ENCODE measurements at regions not wholly inside any gene's neighbourhood (a gene's known extent, or its start where the extent isn't known, plus 50 kb on each side); places are given as distances from the start of the nearest gene placed in this dataset.
"Not testable (repeated sequence)": the region's sequence is repeated elsewhere in the genome, so short reads cannot be mapped to it uniquely, and the experiment has no call there.

DNA sequence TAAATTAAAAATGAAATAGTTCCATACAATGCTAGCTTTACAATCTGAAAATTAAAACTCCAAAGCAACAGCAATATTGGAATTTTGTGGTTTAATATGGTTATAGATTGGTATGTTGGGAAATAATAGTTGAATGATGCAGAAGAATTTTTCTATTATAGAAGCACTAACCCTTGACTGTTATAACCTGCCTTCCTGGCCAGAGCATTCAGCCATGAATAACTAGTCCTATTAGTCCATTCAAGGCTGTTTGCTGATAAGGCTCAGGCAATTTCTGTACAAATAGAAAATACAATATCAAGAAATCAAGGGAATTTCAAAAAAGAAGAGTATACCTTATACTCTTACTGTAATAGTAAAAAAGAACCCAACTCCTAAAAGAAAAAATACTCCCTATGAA lies 101.6 kb upstream of the SP4 start:
- H3K36me3 ChIP-seq (ENCODE audit: control insufficient read depth in 1 of 2, insufficient read depth in 2 of 2, low read length in 2 of 2): no peaks in the 10 kb centered on the region

DNA sequence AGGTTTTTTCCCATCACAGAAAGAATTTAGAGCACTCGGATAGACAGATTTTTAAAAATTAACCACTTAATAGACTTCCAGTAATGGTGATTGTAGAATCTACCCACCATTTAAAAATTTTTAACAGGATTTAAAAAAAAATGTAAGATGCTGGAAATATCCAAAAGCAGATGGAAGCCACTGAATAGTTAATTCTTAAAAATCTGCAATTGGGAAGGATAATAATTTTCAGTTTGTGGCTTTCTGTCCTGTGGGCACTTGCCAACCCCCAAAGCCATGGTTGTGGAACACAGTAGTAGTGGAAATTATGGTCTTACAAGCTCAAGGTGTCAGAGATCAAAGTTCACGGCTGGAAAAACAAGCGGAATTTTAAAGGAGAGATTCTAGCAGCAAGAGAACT lies 101.0 kb upstream of the SP4 start:
- H3K36me3 ChIP-seq (ENCODE audit: control insufficient read depth in 1 of 2, insufficient read depth in 2 of 2, low read length in 2 of 2): no peaks in the 10 kb centered on the region
- no peak overlapping the region for H3K27ac ChIP-seq (ENCODE audit: low read depth, low read length)
- H3K9me3 ChIP-seq (ENCODE audit: control insufficient read depth in 1 of 2, low read length in 2 of 2): peaks cover 0 to 5% of the 10 kb centered on the region in 2 donors
- no peaks in the 10 kb centered on the region for H3K4me1 ChIP-seq (ENCODE audit: control insufficient read depth in 1 of 2, insufficient read depth in 2 of 2, low read length in 2 of 2)
- H3K4me3 ChIP-seq (ENCODE audit: low read depth in 1 of 2, low read length in 2 of 2): no peak overlapping the region
- no peak overlapping the region for H3K9ac ChIP-seq (ENCODE audit: low read depth in 1 of 2, low read length in 2 of 2)
- H3K27me3 ChIP-seq (ENCODE audit: control insufficient read depth in 1 of 2, insufficient read depth in 2 of 2, low read length in 2 of 2): peaks cover 0 to 4% of the 10 kb centered on the region in 2 donors

More for the DNA sequence above, 101.6 kb upstream of the SP4 start:
- Histone ChIP-seq H3K27me3 (ENCODE audit: control insufficient read depth in 1 of 2, insufficient read depth in 2 of 2, low read length in 2 of 2) (peaks cover 0 to 4% of the 10 kb centered on the region in 2 donors), H3K4me1 (ENCODE audit: control insufficient read depth in 1 of 2, insufficient read depth in 2 of 2, low read length in 2 of 2) (no peaks in the 10 kb centered on the region), H3K4me3 (ENCODE audit: low read depth in 1 of 2, low read length in 2 of 2) (no peak overlapping the region), H3K27ac (ENCODE audit: low read depth, low read length) (no peak overlapping the region), H3K9ac (ENCODE audit: low read depth in 1 of 2, low read length in 2 of 2) (no peak overlapping the region), H3K9me3 (ENCODE audit: control insufficient read depth in 1 of 2, low read length in 2 of 2) (peaks cover 0 to 5% of the 10 kb centered on the region in 2 donors)

DNA sequence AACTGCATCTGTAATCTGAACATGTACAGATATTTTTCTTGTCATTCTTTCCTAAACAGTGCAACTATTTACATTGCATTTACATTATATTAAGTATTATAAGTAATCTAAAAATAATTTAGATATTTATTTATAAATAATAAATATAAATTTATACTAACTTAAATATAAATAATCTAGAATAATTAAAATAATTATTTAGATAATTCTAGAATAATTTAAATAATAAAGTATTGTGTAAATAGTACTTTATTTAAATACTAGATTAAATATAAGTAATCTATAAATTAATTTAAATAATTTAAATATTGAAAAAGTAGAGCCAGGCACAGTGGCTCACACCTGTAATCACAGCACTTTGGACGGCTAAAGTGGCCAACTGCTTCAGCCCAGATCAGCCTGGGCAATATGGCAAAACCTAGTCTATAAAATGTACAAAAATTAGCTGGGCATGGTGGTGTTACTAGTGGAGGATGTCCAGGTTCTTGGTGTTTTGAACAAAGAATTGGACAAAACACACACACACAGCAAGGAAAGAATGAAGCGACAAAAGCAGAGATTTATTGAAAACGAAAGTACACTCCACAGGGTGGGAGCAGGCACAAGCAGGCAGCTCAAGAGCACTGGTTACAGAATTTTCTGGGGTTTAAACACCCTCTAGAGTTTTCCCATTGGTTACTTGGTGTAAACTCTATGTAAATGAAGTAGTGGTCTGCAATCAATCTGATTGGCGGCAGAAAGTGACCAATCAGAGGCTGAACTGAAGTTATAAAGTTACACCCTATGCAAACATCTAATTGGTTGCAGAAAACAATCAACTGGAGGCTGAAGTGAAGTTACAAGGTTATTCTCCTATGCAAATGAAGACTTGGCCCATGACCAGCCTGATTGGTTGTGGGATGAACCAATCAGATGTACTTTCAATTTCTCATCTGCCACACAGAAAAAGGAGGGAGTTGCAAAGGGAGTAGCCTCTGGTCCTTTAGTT lies 100.2 kb upstream of the SP4 start:
- no peak overlapping the region for H3K9ac ChIP-seq (ENCODE audit: low read depth in 1 of 2, low read length in 2 of 2)
- H3K36me3 ChIP-seq (ENCODE audit: control insufficient read depth in 1 of 2, insufficient read depth in 2 of 2, low read length in 2 of 2): no peaks in the 10 kb centered on the region
- no peaks in the 10 kb centered on the region for H3K4me1 ChIP-seq (ENCODE audit: control insufficient read depth in 1 of 2, insufficient read depth in 2 of 2, low read length in 2 of 2)
- H3K27ac ChIP-seq (ENCODE audit: low read depth, low read length): no peak overlapping the region
- no peak overlapping the region for H3K4me3 ChIP-seq (ENCODE audit: low read depth in 1 of 2, low read length in 2 of 2)
- H3K27me3 ChIP-seq (ENCODE audit: control insufficient read depth in 1 of 2, insufficient read depth in 2 of 2, low read length in 2 of 2): peaks cover 0 to 4% of the 10 kb centered on the region in 2 donors
- H3K9me3 ChIP-seq (ENCODE audit: control insufficient read depth in 1 of 2, low read length in 2 of 2): peaks cover 0 to 5% of the 10 kb centered on the region in 2 donors

DNA sequence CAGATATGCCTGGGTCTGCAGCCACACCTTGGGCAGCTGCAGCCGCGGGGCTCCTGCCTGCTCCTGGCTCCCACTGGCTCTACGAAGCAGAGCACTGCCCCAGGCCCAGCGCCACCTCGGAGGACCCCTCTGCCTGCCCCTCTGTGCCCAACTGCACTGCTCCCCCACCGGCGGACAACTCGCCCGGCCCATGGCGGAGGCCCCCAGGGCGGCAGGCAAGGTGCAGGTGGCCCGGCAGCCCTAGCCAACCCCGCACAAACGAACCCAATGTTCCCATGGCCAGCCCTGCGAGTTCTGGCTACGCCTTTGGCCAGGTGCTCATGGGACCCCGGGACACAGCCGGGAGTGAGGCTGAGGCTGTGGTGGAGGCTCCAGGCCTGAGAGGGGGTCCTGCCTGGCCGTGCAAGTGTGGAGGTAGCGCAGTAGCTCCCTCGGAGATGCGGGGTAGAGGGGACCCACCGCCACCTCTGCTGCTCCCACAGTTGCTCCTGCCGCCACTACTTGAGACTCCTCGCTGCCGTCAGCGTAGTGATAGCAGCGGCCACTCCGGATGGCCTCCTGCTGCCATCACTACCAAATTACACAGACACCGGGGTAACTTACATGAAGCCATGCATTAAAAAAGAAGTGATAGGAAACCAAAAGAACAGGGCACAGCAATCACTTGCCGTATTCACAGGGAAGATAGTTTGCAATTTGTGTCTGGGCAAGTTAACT lies 97.3 kb upstream of the SP4 start:
- peaks cover 0 to 5% of the 10 kb centered on the region in 2 donors for H3K9me3 ChIP-seq (ENCODE audit: control insufficient read depth in 1 of 2, low read length in 2 of 2)
- peaks cover 0 to 4% of the 10 kb centered on the region in 2 donors for H3K27me3 ChIP-seq (ENCODE audit: control insufficient read depth in 1 of 2, insufficient read depth in 2 of 2, low read length in 2 of 2)
- H3K4me3 ChIP-seq (ENCODE audit: low read depth in 1 of 2, low read length in 2 of 2): no peak overlapping the region
- no peaks in the 10 kb centered on the region for H3K36me3 ChIP-seq (ENCODE audit: control insufficient read depth in 1 of 2, insufficient read depth in 2 of 2, low read length in 2 of 2)
- H3K4me1 ChIP-seq (ENCODE audit: control insufficient read depth in 1 of 2, insufficient read depth in 2 of 2, low read length in 2 of 2): no peaks in the 10 kb centered on the region
- no peak overlapping the region for H3K9ac ChIP-seq (ENCODE audit: low read depth in 1 of 2, low read length in 2 of 2)
- H3K27ac ChIP-seq (ENCODE audit: low read depth, low read length): no peak overlapping the region

DNA sequence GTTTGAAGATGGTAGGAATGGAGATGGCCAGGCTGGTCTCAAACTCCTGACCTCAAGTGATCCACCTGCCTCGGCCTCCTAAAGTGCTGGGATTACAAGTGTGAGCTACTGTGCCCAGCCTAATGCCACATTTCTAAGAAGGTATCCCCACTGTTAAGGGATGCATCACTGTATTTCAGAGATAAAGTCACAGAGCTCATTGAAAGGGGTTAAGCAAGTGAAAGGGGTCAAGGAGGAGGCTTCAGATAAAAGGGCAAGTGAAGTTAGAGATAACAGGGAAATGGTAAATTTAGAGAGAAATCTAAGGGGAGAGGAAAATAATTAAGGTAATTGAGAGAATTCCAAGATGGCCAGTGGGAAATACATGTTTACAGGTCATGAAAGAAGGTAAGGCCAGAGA lies 93.0 kb upstream of the SP4 start:
- Histone ChIP-seq H3K27me3 (ENCODE audit: control insufficient read depth in 1 of 2, insufficient read depth in 2 of 2, low read length in 2 of 2) (peaks cover 0 to under 1% of the 10 kb centered on the region in 2 donors), H3K9me3 (ENCODE audit: control insufficient read depth in 1 of 2, low read length in 2 of 2) (no peaks in the 10 kb centered on the region), H3K9ac (ENCODE audit: low read depth in 1 of 2, low read length in 2 of 2) (no peak overlapping the region), H3K4me1 (ENCODE audit: control insufficient read depth in 1 of 2, insufficient read depth in 2 of 2, low read length in 2 of 2) (no peaks in the 10 kb centered on the region), H3K36me3 (ENCODE audit: control insufficient read depth in 1 of 2, insufficient read depth in 2 of 2, low read length in 2 of 2) (no peaks in the 10 kb centered on the region), H3K4me3 (ENCODE audit: low read depth in 1 of 2, low read length in 2 of 2) (no peak overlapping the region), H3K27ac (ENCODE audit: low read depth, low read length) (no peak overlapping the region)

DNA sequence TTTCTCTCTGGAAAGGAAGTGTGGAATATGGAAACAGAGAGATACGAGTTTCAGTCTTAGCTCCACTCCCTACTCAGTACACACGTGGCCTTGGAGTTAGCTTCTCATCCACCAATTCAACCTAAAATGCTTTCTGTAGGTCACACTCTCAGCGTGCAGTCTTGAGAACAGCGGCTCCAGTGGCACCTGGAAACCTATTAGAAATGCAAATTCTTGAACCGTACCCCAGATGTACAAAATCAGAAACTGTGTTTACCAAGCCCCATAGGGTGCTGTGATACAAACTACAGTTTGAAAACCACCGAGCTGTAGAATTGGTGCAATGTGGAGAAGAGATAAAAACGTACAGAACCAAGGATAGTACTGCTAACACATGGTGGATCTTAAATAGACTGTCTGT lies 91.1 kb upstream of the SP4 start:
- no peak overlapping the region for H3K9ac ChIP-seq (ENCODE audit: low read depth in 1 of 2, low read length in 2 of 2)
- no peak overlapping the region for H3K27ac ChIP-seq (ENCODE audit: low read depth, low read length)
- H3K4me1 ChIP-seq (ENCODE audit: control insufficient read depth in 1 of 2, insufficient read depth in 2 of 2, low read length in 2 of 2): no peaks in the 10 kb centered on the region
- H3K4me3 ChIP-seq (ENCODE audit: low read depth in 1 of 2, low read length in 2 of 2): no peak overlapping the region
- H3K36me3 ChIP-seq (ENCODE audit: control insufficient read depth in 1 of 2, insufficient read depth in 2 of 2, low read length in 2 of 2): no peaks in the 10 kb centered on the region
- H3K9me3 ChIP-seq (ENCODE audit: control insufficient read depth in 1 of 2, low read length in 2 of 2): no peaks in the 10 kb centered on the region
- H3K27me3 ChIP-seq (ENCODE audit: control insufficient read depth in 1 of 2, insufficient read depth in 2 of 2, low read length in 2 of 2): no peaks in the 10 kb centered on the region

DNA sequence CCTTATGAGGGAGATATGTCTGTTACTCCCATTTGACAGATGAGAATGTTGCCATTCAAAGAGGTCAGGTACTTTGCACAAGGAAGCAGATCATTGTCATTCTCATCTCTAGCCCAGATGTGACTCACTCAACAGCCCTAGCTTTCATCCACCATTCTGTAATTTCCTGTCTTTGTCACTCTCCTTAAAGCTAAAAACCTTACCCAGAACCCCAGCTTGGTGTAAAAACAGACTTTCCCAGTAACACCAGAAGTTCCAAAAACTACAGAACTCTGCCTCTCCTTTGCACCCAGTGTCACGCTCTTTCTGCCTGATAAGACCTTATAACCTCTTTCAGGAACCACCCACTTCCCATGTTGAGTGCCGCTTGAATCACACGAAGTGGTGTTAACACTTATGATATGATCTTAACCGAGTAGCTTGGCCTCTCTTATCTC lies 89.1 kb upstream of the SP4 start:
- H3K9ac ChIP-seq (ENCODE audit: low read depth in 1 of 2, low read length in 2 of 2): no peak overlapping the region
- H3K36me3 ChIP-seq (ENCODE audit: control insufficient read depth in 1 of 2, insufficient read depth in 2 of 2, low read length in 2 of 2): no peaks in the 10 kb centered on the region
- no peak overlapping the region for H3K27ac ChIP-seq (ENCODE audit: low read depth, low read length)
- no peak overlapping the region for H3K4me3 ChIP-seq (ENCODE audit: low read depth in 1 of 2, low read length in 2 of 2)
- no peaks in the 10 kb centered on the region for H3K4me1 ChIP-seq (ENCODE audit: control insufficient read depth in 1 of 2, insufficient read depth in 2 of 2, low read length in 2 of 2)
- no peaks in the 10 kb centered on the region for H3K27me3 ChIP-seq (ENCODE audit: control insufficient read depth in 1 of 2, insufficient read depth in 2 of 2, low read length in 2 of 2)
- H3K9me3 ChIP-seq (ENCODE audit: control insufficient read depth in 1 of 2, low read length in 2 of 2): no peaks in the 10 kb centered on the region

DNA sequence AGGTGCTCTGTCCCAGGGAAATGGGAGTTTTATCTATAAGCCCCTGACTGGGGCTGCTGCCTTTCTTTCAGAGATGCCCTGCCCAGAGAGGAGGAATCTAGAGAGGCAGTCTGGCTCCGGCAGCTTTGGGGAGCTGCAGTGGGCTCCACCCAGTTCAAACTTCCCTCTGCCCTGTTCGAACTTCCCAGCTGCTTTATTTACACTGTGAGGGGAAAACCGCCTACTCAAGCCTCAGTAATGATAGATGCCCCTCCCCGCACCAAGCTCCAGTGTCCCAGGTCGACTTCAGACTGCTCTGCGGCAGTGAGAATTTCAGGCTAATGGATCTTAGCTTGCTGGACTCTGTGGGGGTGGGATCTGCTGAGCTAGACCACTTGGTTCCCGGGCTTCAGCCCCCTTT lies 83.0 kb upstream of the SP4 start:
- not testable (repeated sequence) for H3K4me3 ChIP-seq (ENCODE audit: low read depth in 1 of 2, low read length in 2 of 2); H3K9ac ChIP-seq (ENCODE audit: low read depth in 1 of 2, low read length in 2 of 2); H3K9me3 ChIP-seq (ENCODE audit: control insufficient read depth in 1 of 2, low read length in 2 of 2); H3K27me3 ChIP-seq (ENCODE audit: control insufficient read depth in 1 of 2, insufficient read depth in 2 of 2, low read length in 2 of 2); H3K27ac ChIP-seq (ENCODE audit: low read depth, low read length); H3K4me1 ChIP-seq (ENCODE audit: control insufficient read depth in 1 of 2, insufficient read depth in 2 of 2, low read length in 2 of 2); H3K36me3 ChIP-seq (ENCODE audit: control insufficient read depth in 1 of 2, insufficient read depth in 2 of 2, low read length in 2 of 2)

DNA sequence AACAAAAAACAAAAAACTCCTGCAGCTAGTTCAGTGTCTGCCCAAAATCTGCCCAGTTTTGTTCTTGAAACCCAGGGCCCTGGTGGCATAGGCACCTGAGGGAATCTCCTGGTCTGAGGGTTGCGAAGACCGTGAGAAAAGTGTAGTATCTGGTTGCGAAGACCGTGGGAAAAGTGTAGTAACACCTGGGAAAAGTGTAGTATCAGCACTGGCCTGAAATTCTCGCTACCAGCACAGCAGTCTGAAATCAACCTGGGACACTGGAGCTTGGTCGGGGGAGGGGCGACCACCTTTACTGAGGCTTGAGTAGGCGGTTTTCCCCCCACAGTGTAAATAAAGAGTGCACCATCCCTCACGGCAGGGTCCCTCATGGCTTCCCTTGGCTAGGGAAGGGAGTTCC lies 82.5 kb upstream of the SP4 start:
- no peak overlapping the region for H3K9ac ChIP-seq (ENCODE audit: low read depth in 1 of 2, low read length in 2 of 2)
- no peaks in the 10 kb centered on the region for H3K9me3 ChIP-seq (ENCODE audit: control insufficient read depth in 1 of 2, low read length in 2 of 2)
- no peaks in the 10 kb centered on the region for H3K27me3 ChIP-seq (ENCODE audit: control insufficient read depth in 1 of 2, insufficient read depth in 2 of 2, low read length in 2 of 2)
- H3K4me3 ChIP-seq (ENCODE audit: low read depth in 1 of 2, low read length in 2 of 2): no peak overlapping the region
- no peaks in the 10 kb centered on the region for H3K36me3 ChIP-seq (ENCODE audit: control insufficient read depth in 1 of 2, insufficient read depth in 2 of 2, low read length in 2 of 2)
- no peak overlapping the region for H3K27ac ChIP-seq (ENCODE audit: low read depth, low read length)
- no peaks in the 10 kb centered on the region for H3K4me1 ChIP-seq (ENCODE audit: control insufficient read depth in 1 of 2, insufficient read depth in 2 of 2, low read length in 2 of 2)

DNA sequence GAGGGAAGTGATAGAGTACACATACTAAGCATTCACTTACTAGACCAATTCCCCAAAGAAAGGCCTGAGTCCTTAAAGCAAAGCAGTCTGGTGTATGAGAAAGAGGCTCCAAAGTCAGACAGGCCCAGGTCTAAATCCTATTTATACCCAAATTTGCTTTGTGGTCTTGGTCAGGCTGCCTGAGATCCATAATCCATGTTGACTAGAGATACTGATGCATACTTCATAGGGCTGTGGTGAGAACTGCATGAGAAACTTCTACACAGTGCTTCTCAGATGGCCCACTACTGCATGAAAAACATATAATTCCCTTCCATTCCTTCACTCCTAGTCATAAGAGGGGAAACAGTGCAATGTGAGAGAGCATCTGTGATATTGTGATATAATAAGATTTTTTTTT lies 81.6 kb upstream of the SP4 start:
- Histone ChIP-seq H3K27me3 (ENCODE audit: control insufficient read depth in 1 of 2, insufficient read depth in 2 of 2, low read length in 2 of 2) (no peaks in the 10 kb centered on the region), H3K27ac (ENCODE audit: low read depth, low read length) (no peak overlapping the region), H3K4me3 (ENCODE audit: low read depth in 1 of 2, low read length in 2 of 2) (no peak overlapping the region), H3K9ac (ENCODE audit: low read depth in 1 of 2, low read length in 2 of 2) (no peak overlapping the region), H3K9me3 (ENCODE audit: control insufficient read depth in 1 of 2, low read length in 2 of 2) (no peaks in the 10 kb centered on the region), H3K4me1 (ENCODE audit: control insufficient read depth in 1 of 2, insufficient read depth in 2 of 2, low read length in 2 of 2) (no peaks in the 10 kb centered on the region), H3K36me3 (ENCODE audit: control insufficient read depth in 1 of 2, insufficient read depth in 2 of 2, low read length in 2 of 2) (no peaks in the 10 kb centered on the region)
